OCI-LY7 (cell line): ENCODE measurements at regions not wholly inside any gene's neighbourhood (a gene's known extent, or its start where the extent isn't known, plus 50 kb on each side); places are given as distances from the start of the nearest gene placed in this dataset.

Experiments
- BruUV-seq: library from RNA; stranded (reverse); fragments of 400-500 nt; replicated peaks from 2 replicates; lab custom pipeline; 2021; lab: Mats Ljungman, UMichigan
- CTCF ChIA-PET: fragments of 300-600 bp; sonication (Branson Sonifier 250); formaldehyde crosslinking; loops from one replicate; lab custom pipeline; 2022; ENCODE audit warnings: antibody characterized with exemption; ENCODE audit not compliant: unreplicated experiment; lab: Charles Lee
- POLR2A ChIA-PET: fragments of 300-600 bp; sonication (Branson Sonifier 250); formaldehyde crosslinking; loops from one replicate; lab custom pipeline; 2022; ENCODE audit warnings: antibody characterized with exemption; lab: Charles Lee
- DNase-seq: peaks from one replicate; pipeline ENCODE4 v3.0.0-alpha.2; 2015; ENCODE audit warnings: low spot score
- H2AFZ ChIP-seq: fragments of 200-600 bp; sonication (generic), shearing (Covaris generic); 2 replicates; pipeline ENCODE4 v1.6.1; 2014; ENCODE audit warnings: mild to moderate bottlenecking, antibody characterized with exemption, low read length, moderate library complexity
- H3K27ac ChIP-seq: fragments of 200-600 bp; sonication (generic); 2 replicates; pipeline ENCODE4 v1.5.1; 2014; ENCODE audit warnings: mixed run types, low read depth, mild to moderate bottlenecking, moderate library complexity, low read length, inconsistent platforms; ENCODE audit not compliant: poor library complexity, severe bottlenecking
- H3K36me3 ChIP-seq: fragments of 200-600 bp; sonication (generic); 2 replicates; pipeline ENCODE4 v1.6.1; 2014; ENCODE audit warnings: mild to moderate bottlenecking, antibody characterized with exemption, low read length, moderate library complexity, mixed read lengths; ENCODE audit not compliant: insufficient read depth
- H3K4me1 ChIP-seq: fragments of 200-600 bp; sonication (generic); 2 replicates; pipeline ENCODE4 v1.5.1; 2014; ENCODE audit warnings: mild to moderate bottlenecking, low read length; ENCODE audit not compliant: insufficient read depth, poor library complexity, severe bottlenecking
- H3K4me2 ChIP-seq: fragments of 200-600 bp; sonication (generic); 2 replicates; pipeline ENCODE4 v1.6.1; 2014; ENCODE audit warnings: mild to moderate bottlenecking, low read length
- H3K4me3 ChIP-seq: fragments of 200-600 bp; sonication (generic); 2 replicates; pipeline ENCODE4 v1.5.1; 2014; ENCODE audit warnings: mild to moderate bottlenecking, low read depth, low read length; ENCODE audit not compliant: poor library complexity, severe bottlenecking
- H3K79me2 ChIP-seq: fragments of 200-600 bp; sonication (generic); 2 replicates; pipeline ENCODE4 v1.6.1; 2016; ENCODE audit warnings: low read depth, mild to moderate bottlenecking, low read length, moderate library complexity, mixed read lengths; ENCODE audit not compliant: insufficient read depth
- H3K9me2 ChIP-seq: fragments of 200-600 bp; sonication (generic); 2 replicates; pipeline ENCODE4 v1.6.1; 2016; ENCODE audit warnings: mild to moderate bottlenecking, low read length, mixed read lengths; ENCODE audit not compliant: insufficient read depth
- H3K9me3 ChIP-seq: fragments of 200-600 bp; sonication (generic); 2 replicates; pipeline ENCODE4 v1.6.1; 2014; ENCODE audit warnings: mild to moderate bottlenecking, mixed run types, low read length, mixed read lengths
- H4K20me1 ChIP-seq: fragments of 200-600 bp; sonication (generic); 2 replicates; pipeline ENCODE4 v1.6.1; 2014; ENCODE audit warnings: mild to moderate bottlenecking, antibody characterized with exemption, low read length, moderate library complexity, mixed read lengths; ENCODE audit not compliant: insufficient read depth
- EZH2phosphoT487 ChIP-seq: fragments of 200-600 bp; sonication (generic); IDR thresholded peaks from 2 replicates; pipeline ENCODE4 v1.6.1; 2018; ENCODE audit warnings: low read depth, borderline replicate concordance, mild to moderate bottlenecking, mixed run types, antibody characterized with exemption, low read length, moderate library complexity, mixed read lengths
- intact Hi-C: fragments of 100-400 bp; cut with micrococcal nuclease; formaldehyde crosslinking; loops from one replicate; pipeline ENCODE4 v1.10.0; 2022; ENCODE audit not compliant: unreplicated experiment
- TF ChIP-seq, protein P1 (sequence below): fragments of 200-600 bp; sonication (generic); conservative IDR thresholded peaks from 2 replicates; pipeline ENCODE4 v1.5.1; 2014; ENCODE audit warnings: mild to moderate bottlenecking, antibody characterized with exemption, low read length, moderate library complexity, mixed read lengths

DNA sequence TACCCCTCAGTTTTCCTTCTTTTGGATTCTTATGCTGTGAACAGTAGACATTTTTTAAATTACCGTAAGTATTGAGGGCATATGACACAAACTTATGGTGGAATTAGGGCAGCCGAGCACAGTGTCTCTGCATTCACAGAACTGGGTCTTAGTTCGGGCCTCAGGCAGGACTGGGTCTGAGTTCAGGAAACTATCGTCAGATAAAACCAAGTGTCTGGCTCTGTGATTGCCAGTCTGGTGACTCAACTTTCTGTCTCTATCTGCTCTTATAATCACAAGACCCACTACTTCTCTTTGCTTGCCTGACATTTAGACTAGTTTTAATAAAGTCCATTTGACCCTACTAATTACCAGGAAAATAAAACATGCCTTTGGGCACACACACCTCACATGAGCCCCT, 146.2 kb downstream of the LMLN start:
- no peak overlapping the region for H3K4me2 ChIP-seq
- POLR2A ChIA-PET = no interaction called here
- H3K9me2 ChIP-seq = no peaks in the 10 kb centered on the region
- BruUV-seq = no TSS peak
- no peak overlapping the region for H3K27ac ChIP-seq
- CTCF ChIA-PET = no interaction called here
- intact Hi-C loops = no loop called here
- no peak for DNase-seq
- no peaks in the 10 kb centered on the region for H3K4me1 ChIP-seq
- no peak overlapping the region for H2AFZ ChIP-seq
- H3K4me3 ChIP-seq = no peak overlapping the region
- H4K20me1 ChIP-seq = no peaks in the 10 kb centered on the region
- no peaks in the 10 kb centered on the region for H3K36me3 ChIP-seq
- no peaks in the 10 kb centered on the region for H3K9me3 ChIP-seq
- no peak for TF ChIP-seq EZH2phosphoT487
- TF ChIP-seq, protein P1, sequence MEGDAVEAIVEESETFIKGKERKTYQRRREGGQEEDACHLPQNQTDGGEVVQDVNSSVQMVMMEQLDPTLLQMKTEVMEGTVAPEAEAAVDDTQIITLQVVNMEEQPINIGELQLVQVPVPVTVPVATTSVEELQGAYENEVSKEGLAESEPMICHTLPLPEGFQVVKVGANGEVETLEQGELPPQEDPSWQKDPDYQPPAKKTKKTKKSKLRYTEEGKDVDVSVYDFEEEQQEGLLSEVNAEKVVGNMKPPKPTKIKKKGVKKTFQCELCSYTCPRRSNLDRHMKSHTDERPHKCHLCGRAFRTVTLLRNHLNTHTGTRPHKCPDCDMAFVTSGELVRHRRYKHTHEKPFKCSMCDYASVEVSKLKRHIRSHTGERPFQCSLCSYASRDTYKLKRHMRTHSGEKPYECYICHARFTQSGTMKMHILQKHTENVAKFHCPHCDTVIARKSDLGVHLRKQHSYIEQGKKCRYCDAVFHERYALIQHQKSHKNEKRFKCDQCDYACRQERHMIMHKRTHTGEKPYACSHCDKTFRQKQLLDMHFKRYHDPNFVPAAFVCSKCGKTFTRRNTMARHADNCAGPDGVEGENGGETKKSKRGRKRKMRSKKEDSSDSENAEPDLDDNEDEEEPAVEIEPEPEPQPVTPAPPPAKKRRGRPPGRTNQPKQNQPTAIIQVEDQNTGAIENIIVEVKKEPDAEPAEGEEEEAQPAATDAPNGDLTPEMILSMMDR = no peak
- H3K79me2 ChIP-seq = no peaks in the 10 kb centered on the region

DNA sequence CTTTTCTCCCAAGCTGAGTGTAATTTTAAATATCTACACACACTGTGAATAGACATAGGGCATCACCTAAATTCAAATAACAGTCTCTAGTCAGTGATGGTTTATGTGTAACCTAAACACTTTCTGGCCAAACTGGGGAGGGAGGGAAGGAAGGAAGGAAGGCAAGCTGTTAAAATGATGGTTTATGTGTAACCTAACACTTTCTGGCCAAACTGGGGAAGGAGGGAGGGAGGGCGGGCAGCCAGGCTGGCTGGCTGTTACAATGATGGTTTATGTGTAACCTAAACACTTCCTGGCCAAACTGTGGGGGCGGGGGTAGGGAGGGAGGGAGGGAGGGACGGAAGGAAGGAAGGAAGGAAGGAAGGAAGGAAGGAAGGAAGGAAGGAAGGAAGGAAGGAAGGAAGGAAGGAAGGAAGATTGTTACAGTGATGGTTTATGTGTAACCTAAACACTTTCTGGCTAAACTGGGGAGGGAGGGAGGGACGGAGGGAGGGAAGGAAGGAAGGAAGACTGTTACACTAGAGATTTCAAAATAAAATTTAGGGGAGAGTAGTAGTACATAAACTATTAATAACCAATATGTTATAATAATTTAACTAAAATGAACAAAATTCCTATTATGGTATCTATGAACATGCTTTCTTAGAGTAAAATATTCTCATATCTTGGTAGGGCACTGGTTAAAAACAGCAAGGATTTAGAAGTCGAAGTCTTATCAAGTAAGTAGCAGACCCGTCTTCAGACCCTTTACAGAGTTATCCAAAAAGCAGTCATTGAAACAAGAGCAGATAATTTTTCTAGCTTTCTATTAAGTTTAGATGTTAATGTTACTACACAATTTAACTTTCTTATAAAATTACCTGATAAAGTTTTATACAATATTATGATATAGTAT, 148.1 kb downstream of the LMLN start:
- POLR2A ChIA-PET = no interaction called here

More for the DNA sequence above, 148.1 kb downstream of the LMLN start:
- intact Hi-C loops = no loop called here
- no peak overlapping the region for H3K4me3 ChIP-seq
- no peaks in the 10 kb centered on the region for H3K9me3 ChIP-seq
- CTCF ChIA-PET = no interaction called here
- H3K4me1 ChIP-seq = no peaks in the 10 kb centered on the region
- no TSS peak for BruUV-seq
- TF ChIP-seq EZH2phosphoT487 = no peak
- TF ChIP-seq, protein P1 = no peak
- no peaks in the 10 kb centered on the region for H3K36me3 ChIP-seq
- no peak overlapping the region for H2AFZ ChIP-seq
- H4K20me1 ChIP-seq = no peaks in the 10 kb centered on the region
- no peak overlapping the region for H3K27ac ChIP-seq
- no peaks in the 10 kb centered on the region for H3K79me2 ChIP-seq
- no peak overlapping the region for H3K4me2 ChIP-seq
- no peak for DNase-seq
- no peaks in the 10 kb centered on the region for H3K9me2 ChIP-seq
